Endothelial cell of umbilical vein (primary cell): ENCODE measurements at regions not wholly inside any gene's neighbourhood (a gene's known extent, or its start where the extent isn't known, plus 50 kb on each side); places are given as distances from the start of the nearest gene placed in this dataset.

Source experiments
- EZH2 ChIP-seq: IDR thresholded peaks from 2 replicates; pipeline ENCODE4 v1.6.1; 2012; ENCODE audit warnings: borderline replicate concordance, low read depth, mild to moderate bottlenecking, moderate library complexity, low read length, inconsistent platforms; ENCODE audit not compliant: severe bottlenecking
- FOS ChIP-seq: IDR thresholded peaks from 2 replicates; pipeline ENCODE4 v1.6.1; 2011; ENCODE audit warnings: mild to moderate bottlenecking, low read length, moderate library complexity, borderline replicate concordance; ENCODE audit not compliant: insufficient read depth
- MYC ChIP-seq: IDR thresholded peaks from one replicate; pipeline ENCODE4 v1.6.1; 2011; ENCODE audit warnings: mild to moderate bottlenecking, low read depth, low read length
- POLR2A ChIP-seq: IDR thresholded peaks from 2 replicates; pipeline ENCODE4 v1.6.1; 2012; ENCODE audit warnings: low read depth, mild to moderate bottlenecking, control low read depth, low read length
- TF ChIP-seq, protein P1 (sequence below), 2 donors: IDR thresholded peaks; 1 replicate in 1 of 2; 2 replicates in 1 of 2; pipeline ENCODE4 v1.5.1; 2011; ENCODE audit warnings: low read length in 2 of 2, mild to moderate bottlenecking in 2 of 2, moderate library complexity in 2 of 2, control low read depth in 1 of 2, inconsistent platforms in 1 of 2, low read depth in 1 of 2; ENCODE audit not compliant: insufficient read depth in 1 of 2; ENCODE audit errors: extremely low read depth in 1 of 2
- TF ChIP-seq, protein P2 (sequence below): IDR thresholded peaks from 2 replicates; pipeline ENCODE4 v1.6.1; 2011; ENCODE audit not compliant: insufficient read depth, insufficient read length

GRCh38 chr14:22190411-22191191 lies 398.4 kb downstream of the DAD1 start:
- TF ChIP-seq, protein P1, sequence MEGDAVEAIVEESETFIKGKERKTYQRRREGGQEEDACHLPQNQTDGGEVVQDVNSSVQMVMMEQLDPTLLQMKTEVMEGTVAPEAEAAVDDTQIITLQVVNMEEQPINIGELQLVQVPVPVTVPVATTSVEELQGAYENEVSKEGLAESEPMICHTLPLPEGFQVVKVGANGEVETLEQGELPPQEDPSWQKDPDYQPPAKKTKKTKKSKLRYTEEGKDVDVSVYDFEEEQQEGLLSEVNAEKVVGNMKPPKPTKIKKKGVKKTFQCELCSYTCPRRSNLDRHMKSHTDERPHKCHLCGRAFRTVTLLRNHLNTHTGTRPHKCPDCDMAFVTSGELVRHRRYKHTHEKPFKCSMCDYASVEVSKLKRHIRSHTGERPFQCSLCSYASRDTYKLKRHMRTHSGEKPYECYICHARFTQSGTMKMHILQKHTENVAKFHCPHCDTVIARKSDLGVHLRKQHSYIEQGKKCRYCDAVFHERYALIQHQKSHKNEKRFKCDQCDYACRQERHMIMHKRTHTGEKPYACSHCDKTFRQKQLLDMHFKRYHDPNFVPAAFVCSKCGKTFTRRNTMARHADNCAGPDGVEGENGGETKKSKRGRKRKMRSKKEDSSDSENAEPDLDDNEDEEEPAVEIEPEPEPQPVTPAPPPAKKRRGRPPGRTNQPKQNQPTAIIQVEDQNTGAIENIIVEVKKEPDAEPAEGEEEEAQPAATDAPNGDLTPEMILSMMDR (IDR thresholded peaks at IDR 0.05; ENCODE audit: extremely low read depth in 1 of 2, insufficient read depth in 1 of 2, low read depth in 1 of 2, low read length in 2 of 2), result no peak
- TF ChIP-seq, protein P2, sequence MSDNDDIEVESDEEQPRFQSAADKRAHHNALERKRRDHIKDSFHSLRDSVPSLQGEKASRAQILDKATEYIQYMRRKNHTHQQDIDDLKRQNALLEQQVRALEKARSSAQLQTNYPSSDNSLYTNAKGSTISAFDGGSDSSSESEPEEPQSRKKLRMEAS, result no peak
- TF ChIP-seq POLR2A (no peak), FOS (no peak), EZH2 (no peak), MYC (no peak)
